ENCODE measurements at regions not wholly inside any gene's neighbourhood (a gene's known extent, or its start where the extent isn't known, plus 50 kb on each side); places are given as distances from the start of the nearest gene placed in this dataset.
A peak's percentile ranks its signal among the peaks of the same experiment; 100 is the strongest.

DNA sequence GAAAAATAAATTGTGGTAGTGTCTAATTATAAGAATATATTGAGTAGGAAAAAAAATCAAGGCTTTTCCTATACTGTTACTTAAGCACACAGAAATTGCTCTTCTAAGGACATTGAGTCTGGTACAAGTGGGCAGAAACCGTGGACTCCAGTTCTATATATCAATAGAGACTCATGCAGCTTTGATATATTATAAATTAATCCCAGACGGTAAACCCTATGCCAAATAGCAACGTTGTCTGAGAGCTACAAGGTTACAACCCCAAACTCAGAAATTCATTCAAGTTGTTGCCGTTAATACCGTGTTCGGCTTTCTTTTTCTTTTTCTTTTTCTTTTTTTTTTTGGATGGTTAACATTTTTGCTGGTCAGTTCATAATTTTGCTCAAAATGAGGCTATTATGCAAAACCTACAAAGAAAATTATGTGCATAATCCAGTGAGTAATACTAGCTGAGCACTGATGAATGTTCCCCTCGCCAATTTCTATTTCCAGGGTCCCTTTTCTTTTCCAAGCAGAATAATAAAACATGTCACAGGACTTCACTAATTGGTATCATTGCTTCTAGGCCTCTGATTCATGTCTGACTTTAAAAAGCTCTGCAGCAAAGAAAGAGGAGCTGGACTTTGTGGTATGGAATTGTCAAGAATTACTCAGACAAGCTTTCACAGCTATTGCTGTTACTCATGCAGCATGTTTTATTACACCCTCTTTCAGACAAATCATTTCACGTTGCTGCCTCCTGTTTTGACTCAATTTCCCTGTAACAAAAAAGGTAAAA lies 737.7 kb downstream of the NLGN4X start:
- H3K4me3 Mint-ChIP-seq: no peak overlapping the region
- no peaks in the 10 kb centered on the region for H3K27me3 Mint-ChIP-seq (ENCODE audit: low read depth)
- no peak for DNase-seq (ENCODE audit: low read depth, low spot score)
- TF ChIP-seq, protein P1, sequence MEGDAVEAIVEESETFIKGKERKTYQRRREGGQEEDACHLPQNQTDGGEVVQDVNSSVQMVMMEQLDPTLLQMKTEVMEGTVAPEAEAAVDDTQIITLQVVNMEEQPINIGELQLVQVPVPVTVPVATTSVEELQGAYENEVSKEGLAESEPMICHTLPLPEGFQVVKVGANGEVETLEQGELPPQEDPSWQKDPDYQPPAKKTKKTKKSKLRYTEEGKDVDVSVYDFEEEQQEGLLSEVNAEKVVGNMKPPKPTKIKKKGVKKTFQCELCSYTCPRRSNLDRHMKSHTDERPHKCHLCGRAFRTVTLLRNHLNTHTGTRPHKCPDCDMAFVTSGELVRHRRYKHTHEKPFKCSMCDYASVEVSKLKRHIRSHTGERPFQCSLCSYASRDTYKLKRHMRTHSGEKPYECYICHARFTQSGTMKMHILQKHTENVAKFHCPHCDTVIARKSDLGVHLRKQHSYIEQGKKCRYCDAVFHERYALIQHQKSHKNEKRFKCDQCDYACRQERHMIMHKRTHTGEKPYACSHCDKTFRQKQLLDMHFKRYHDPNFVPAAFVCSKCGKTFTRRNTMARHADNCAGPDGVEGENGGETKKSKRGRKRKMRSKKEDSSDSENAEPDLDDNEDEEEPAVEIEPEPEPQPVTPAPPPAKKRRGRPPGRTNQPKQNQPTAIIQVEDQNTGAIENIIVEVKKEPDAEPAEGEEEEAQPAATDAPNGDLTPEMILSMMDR (conservative IDR thresholded peaks at IDR 0.05): no peak
- H3K36me3 Mint-ChIP-seq (ENCODE audit: low read depth): no peaks in the 10 kb centered on the region
- no peak overlapping the region for H3K27ac Mint-ChIP-seq (ENCODE audit: unreplicated experiment)
- no peaks in the 10 kb centered on the region for H3K4me1 Mint-ChIP-seq
- peaks cover 4% of the 10 kb centered on the region for H3K9me3 Mint-ChIP-seq

DNA sequence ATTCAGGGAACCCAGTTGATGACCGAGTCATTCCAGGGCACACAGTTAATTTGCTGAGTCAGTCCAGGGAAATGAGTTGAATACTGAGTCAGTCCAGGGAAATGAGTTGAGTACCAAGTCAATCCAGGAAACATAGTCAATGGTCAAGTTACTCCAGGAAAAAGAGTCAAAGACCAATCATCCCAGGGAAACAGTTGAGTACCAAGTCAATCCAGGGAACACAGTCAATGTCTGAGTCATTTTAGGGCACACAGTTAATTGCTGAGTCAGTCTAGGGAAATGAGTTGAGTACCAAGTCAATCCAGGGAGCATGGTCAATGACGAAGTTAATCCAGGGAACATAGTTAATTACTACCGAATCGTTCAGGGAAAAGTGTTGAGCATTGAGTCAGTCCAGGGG lies 754.4 kb downstream of the NLGN4X start:
- H3K4me3 Mint-ChIP-seq: no peak overlapping the region
- no peak for DNase-seq (ENCODE audit: low read depth, low spot score)
- H3K4me1 Mint-ChIP-seq: no peaks in the 10 kb centered on the region
- no peak overlapping the region for H3K27ac Mint-ChIP-seq (ENCODE audit: unreplicated experiment)
- TF ChIP-seq, protein P1 (conservative IDR thresholded peaks at IDR 0.05): no peak
- no peaks in the 10 kb centered on the region for H3K27me3 Mint-ChIP-seq (ENCODE audit: low read depth)
- peaks cover 18% of the 10 kb centered on the region for H3K9me3 Mint-ChIP-seq
- peaks cover 3% of the 10 kb centered on the region for H3K36me3 Mint-ChIP-seq (ENCODE audit: low read depth)

DNA sequence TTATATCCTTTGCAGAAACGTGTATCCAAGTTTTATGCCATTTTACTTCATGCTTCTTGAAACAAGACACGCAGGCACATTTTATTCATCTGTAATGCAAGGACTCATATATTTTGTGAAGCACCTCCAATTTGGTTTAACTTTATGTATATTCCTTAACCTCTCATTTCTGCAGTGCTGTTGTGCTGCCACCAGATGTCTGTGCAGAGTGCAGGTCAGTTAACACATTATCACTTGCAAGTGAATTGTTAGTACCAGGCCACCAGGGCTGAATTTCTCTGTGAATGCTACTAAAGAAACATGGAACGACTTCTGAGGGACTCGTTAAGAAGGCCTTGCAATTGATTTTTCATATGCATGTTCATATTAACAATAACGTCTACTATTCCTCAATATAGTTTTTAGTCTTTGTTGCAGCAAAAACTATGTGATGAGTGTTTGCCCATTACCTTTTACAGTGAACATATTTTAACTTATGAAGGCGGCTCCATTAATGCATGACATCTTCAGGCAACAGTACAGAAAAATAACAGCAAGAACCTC lies 770.3 kb downstream of the NLGN4X start:
- H3K27me3 Mint-ChIP-seq (ENCODE audit: low read depth): no peaks in the 10 kb centered on the region
- no peak overlapping the region for H3K4me3 Mint-ChIP-seq
- no peak overlapping the region for H3K27ac Mint-ChIP-seq (ENCODE audit: unreplicated experiment)
- peaks cover 13% of the 10 kb centered on the region for H3K9me3 Mint-ChIP-seq
- no peaks in the 10 kb centered on the region for H3K36me3 Mint-ChIP-seq (ENCODE audit: low read depth)
- no peak for DNase-seq (ENCODE audit: low read depth, low spot score)
- H3K4me1 Mint-ChIP-seq: peaks cover 9% of the 10 kb centered on the region
- TF ChIP-seq, protein P1 (conservative IDR thresholded peaks at IDR 0.05): peak; percentile 53

DNA sequence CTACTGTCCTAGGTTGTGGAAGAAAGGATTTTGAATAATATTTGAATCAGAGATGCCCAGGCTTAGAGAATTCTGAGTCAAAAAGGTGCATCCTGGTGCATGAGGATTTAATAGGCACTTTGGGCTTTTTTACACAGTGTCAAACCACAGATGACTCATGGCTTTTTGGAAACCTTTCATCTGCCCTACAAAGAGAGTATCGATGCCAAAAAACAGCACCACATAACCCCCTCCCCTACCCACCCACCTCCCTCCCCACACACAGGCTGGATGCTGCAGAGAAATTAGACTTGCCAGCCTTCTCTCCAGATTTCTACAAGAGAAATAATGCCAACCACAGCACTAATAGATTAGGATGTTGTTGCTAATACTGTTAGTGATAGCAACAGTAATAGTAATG lies 779.3 kb downstream of the NLGN4X start:
- no peaks in the 10 kb centered on the region for H3K36me3 Mint-ChIP-seq (ENCODE audit: low read depth)
- H3K4me3 Mint-ChIP-seq: no peak overlapping the region
- no peak for DNase-seq (ENCODE audit: low read depth, low spot score)
- TF ChIP-seq, protein P1 (conservative IDR thresholded peaks at IDR 0.05): no peak
- peaks cover 17% of the 10 kb centered on the region for H3K4me1 Mint-ChIP-seq
- H3K27ac Mint-ChIP-seq (ENCODE audit: unreplicated experiment): no peak overlapping the region
- no peaks in the 10 kb centered on the region for H3K27me3 Mint-ChIP-seq (ENCODE audit: low read depth)
- H3K9me3 Mint-ChIP-seq: peaks cover 6% of the 10 kb centered on the region

DNA sequence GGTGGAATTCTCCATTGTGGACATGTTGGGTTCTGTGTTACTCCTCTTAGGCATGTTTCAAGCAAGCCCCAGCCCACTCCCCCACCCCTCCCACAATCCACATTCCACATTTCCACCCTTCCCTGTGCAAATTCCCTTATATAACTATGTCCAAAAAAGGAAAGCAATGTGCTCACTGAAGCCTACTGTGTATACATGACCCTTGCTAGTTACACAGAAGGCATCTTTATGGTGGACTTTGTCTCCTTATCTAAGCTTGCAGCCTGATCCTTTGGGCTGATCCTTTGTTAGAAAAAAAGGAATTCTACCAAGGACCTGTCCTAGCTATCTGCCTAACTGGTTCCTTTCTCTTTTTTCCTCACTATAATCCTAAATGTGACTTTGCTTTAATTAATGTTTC lies 796.8 kb downstream of the NLGN4X start:
- H3K4me1 Mint-ChIP-seq: peaks cover 22% of the 10 kb centered on the region
- peak overlapping the region; percentile 67 for H3K27ac Mint-ChIP-seq (ENCODE audit: unreplicated experiment)
- TF ChIP-seq, protein P1 (conservative IDR thresholded peaks at IDR 0.05): no peak
- peaks cover 13% of the 10 kb centered on the region for H3K9me3 Mint-ChIP-seq
- no peak overlapping the region for H3K4me3 Mint-ChIP-seq
- H3K36me3 Mint-ChIP-seq (ENCODE audit: low read depth): peaks cover 2% of the 10 kb centered on the region
- no peak for DNase-seq (ENCODE audit: low read depth, low spot score)
- H3K27me3 Mint-ChIP-seq (ENCODE audit: low read depth): no peaks in the 10 kb centered on the region

All from neural crest cell (in vitro differentiated cells).